ENCODE measurements at regions not wholly inside any gene's neighbourhood (a gene's known extent, or its start where the extent isn't known, plus 50 kb on each side); places are given as distances from the start of the nearest gene placed in this dataset.

DNA sequence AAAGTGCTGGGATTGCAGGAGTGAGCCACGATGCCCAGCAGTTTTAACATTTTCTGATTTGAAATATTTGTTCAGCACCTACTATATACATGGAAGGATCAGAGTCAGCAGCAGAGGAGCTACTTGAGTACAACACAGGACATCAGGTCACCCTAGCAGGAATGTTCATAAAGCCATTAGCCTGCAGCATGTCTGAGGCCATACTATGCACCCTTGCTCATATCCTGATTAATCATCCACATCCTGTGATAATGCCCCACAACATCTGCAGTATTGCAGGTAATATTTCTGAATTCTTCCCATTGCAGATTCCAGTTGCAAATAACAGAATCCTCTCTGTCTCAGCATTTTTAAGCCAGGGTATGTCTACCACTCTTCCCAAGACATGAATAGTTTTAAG is 135.5 kb upstream of the PRNP start:
- intact Hi-C loops (cut with DNase I, micrococcal nuclease), result no loop called here
- no peak overlapping the region for H3K27ac ChIP-seq (ENCODE audit: low read depth in 1 of 2, low read length in 2 of 2)
- H3K27me3 Mint-ChIP-seq, result peaks cover 71% of the 10 kb centered on the region
- POLR2A ChIA-PET, result no interaction called here
- no peaks in the 10 kb centered on the region for H3K36me3 ChIP-seq (ENCODE audit: insufficient read depth, low read length)
- H3K27me3 ChIP-seq (ENCODE audit: control insufficient read depth in 1 of 2, insufficient read depth in 2 of 2, low read length in 2 of 2), result peaks cover 14 to 45% of the 10 kb centered on the region in 2 experiments
- H3K9me3 ChIP-seq (ENCODE audit: control insufficient read depth in 1 of 2, insufficient read depth in 1 of 2, low read length in 2 of 2), result no peaks in the 10 kb centered on the region
- ATAC-seq (ENCODE audit: poor library complexity) (no peak), DNase-seq (no peak)
- H3K9me3 Mint-ChIP-seq, result peaks cover 3% of the 10 kb centered on the region
- CTCF ChIA-PET, result no interaction called here
- H3K4me3 Mint-ChIP-seq, result no peak overlapping the region
- no peaks in the 10 kb centered on the region for H3K4me1 Mint-ChIP-seq (ENCODE audit: low read depth)
- no peak overlapping the region for H3K27ac Mint-ChIP-seq
- no peaks in the 10 kb centered on the region for H3K36me3 Mint-ChIP-seq (ENCODE audit: low read depth)
- TF ChIP-seq, protein P1, sequence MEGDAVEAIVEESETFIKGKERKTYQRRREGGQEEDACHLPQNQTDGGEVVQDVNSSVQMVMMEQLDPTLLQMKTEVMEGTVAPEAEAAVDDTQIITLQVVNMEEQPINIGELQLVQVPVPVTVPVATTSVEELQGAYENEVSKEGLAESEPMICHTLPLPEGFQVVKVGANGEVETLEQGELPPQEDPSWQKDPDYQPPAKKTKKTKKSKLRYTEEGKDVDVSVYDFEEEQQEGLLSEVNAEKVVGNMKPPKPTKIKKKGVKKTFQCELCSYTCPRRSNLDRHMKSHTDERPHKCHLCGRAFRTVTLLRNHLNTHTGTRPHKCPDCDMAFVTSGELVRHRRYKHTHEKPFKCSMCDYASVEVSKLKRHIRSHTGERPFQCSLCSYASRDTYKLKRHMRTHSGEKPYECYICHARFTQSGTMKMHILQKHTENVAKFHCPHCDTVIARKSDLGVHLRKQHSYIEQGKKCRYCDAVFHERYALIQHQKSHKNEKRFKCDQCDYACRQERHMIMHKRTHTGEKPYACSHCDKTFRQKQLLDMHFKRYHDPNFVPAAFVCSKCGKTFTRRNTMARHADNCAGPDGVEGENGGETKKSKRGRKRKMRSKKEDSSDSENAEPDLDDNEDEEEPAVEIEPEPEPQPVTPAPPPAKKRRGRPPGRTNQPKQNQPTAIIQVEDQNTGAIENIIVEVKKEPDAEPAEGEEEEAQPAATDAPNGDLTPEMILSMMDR (IDR thresholded peaks at IDR 0.05), result no peak
- H3K4me1 ChIP-seq (ENCODE audit: insufficient read depth, low read length), result no peaks in the 10 kb centered on the region
- no peak overlapping the region for H3K4me3 ChIP-seq (ENCODE audit: low read length)

DNA sequence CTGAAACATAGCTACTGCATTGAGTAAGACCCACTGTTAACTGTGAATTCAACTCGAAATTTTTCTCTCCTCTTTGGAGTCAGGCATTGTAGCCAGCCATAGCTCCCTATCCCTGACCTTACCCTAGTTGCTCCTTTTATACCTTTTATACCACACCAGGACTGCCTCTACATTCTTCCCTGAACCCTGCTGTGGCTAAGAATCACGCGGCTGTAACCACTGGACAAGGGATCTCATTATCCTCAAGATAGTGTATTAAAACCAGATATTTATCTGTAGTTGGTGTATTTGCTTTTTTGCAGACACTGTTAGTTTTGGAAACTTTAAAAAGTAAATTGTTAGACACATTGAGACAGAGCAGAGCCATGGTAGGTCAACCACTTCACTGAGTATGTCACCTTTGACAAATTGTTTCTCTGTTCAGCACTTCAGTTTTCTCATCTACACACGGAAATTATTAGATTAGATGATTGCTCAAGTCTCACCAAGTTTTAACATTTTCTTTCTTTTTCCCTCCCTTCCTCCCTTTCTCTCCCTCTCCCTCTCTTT is 136.5 kb upstream of the PRNP start:
- no peak for ATAC-seq (ENCODE audit: poor library complexity)
- CTCF ChIA-PET, result no interaction called here
- H3K27me3 Mint-ChIP-seq, result peaks cover 71% of the 10 kb centered on the region

DNA sequence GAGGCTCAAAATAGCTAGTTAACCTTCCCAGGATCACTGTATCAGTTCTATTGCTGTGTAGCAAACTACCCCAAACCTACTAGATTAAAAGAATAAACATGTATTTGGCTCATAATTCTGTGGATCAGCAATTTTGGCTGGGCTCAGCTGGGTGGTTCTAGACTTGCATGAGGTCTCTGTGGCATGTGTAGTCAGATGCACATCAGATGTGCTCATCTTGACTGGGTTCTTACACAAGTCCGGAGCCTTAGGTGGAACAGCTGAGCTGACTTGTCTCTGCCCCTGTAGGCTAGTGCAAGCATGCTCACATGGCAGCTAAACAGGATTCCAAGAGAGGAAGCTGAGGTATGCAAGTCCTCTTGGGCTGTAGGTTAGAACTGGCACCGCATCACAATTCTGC is 137.7 kb upstream of the PRNP start:
- Mint-ChIP-seq H3K4me1 (ENCODE audit: low read depth) (no peaks in the 10 kb centered on the region), H3K27me3 (peaks cover 69% of the 10 kb centered on the region), H3K9me3 (peaks cover 3% of the 10 kb centered on the region), H3K4me3 (no peak overlapping the region), H3K36me3 (ENCODE audit: low read depth) (no peaks in the 10 kb centered on the region), H3K27ac (no peak overlapping the region)
- DNase-seq (no peak), ATAC-seq (ENCODE audit: poor library complexity) (no peak)
- Histone ChIP-seq H3K27ac (ENCODE audit: low read depth in 1 of 2, low read length in 2 of 2) (no peak overlapping the region), H3K27me3 (ENCODE audit: control insufficient read depth in 1 of 2, insufficient read depth in 2 of 2, low read length in 2 of 2) (peaks cover 5 to 24% of the 10 kb centered on the region in 2 experiments), H3K36me3 (ENCODE audit: insufficient read depth, low read length) (no peaks in the 10 kb centered on the region), H3K4me1 (ENCODE audit: insufficient read depth, low read length) (no peaks in the 10 kb centered on the region), H3K4me3 (ENCODE audit: low read length) (no peak overlapping the region), H3K9me3 (ENCODE audit: control insufficient read depth in 1 of 2, insufficient read depth in 1 of 2, low read length in 2 of 2) (no peaks in the 10 kb centered on the region)
- intact Hi-C loops (cut with DNase I, micrococcal nuclease), result no loop called here
- TF ChIP-seq, protein P1 (IDR thresholded peaks at IDR 0.05), result no peak
- POLR2A ChIA-PET, result no interaction called here
- CTCF ChIA-PET, result no interaction called here

More for the DNA sequence above, 136.5 kb upstream of the PRNP start:
- Histone ChIP-seq H3K27ac (ENCODE audit: low read depth in 1 of 2, low read length in 2 of 2) (no peak overlapping the region), H3K36me3 (ENCODE audit: insufficient read depth, low read length) (no peaks in the 10 kb centered on the region), H3K27me3 (ENCODE audit: control insufficient read depth in 1 of 2, insufficient read depth in 2 of 2, low read length in 2 of 2) (peaks cover 9 to 37% of the 10 kb centered on the region in 2 experiments), H3K4me3 (ENCODE audit: low read length) (no peak overlapping the region), H3K4me1 (ENCODE audit: insufficient read depth, low read length) (no peaks in the 10 kb centered on the region), H3K9me3 (ENCODE audit: control insufficient read depth in 1 of 2, insufficient read depth in 1 of 2, low read length in 2 of 2) (no peaks in the 10 kb centered on the region)
- intact Hi-C loops (cut with DNase I, micrococcal nuclease), result no loop called here
- H3K36me3 Mint-ChIP-seq (ENCODE audit: low read depth), result no peaks in the 10 kb centered on the region
- POLR2A ChIA-PET, result no interaction called here
- no peak overlapping the region for H3K4me3 Mint-ChIP-seq
- H3K9me3 Mint-ChIP-seq, result peaks cover 3% of the 10 kb centered on the region
- no peak for DNase-seq
- H3K27ac Mint-ChIP-seq, result no peak overlapping the region
- H3K4me1 Mint-ChIP-seq (ENCODE audit: low read depth), result no peaks in the 10 kb centered on the region
- TF ChIP-seq, protein P1 (IDR thresholded peaks at IDR 0.05), result no peak
